HepG2 (cell line): ENCODE measurements at regions not wholly inside any gene's neighbourhood (a gene's known extent, or its start where the extent isn't known, plus 50 kb on each side); places are given as distances from the start of the nearest gene placed in this dataset.

Source experiments
- CTCF ChIP-seq: sonication (generic); formaldehyde crosslinking; IDR thresholded peaks from 2 replicates; pipeline ENCODE4 v1.5.0; 2020; ENCODE audit warnings: mild to moderate bottlenecking, missing genetic modification reagents, moderate library complexity
- EP300 ChIP-seq, 3 experiments: sonication (generic) in 1 of 3; formaldehyde crosslinking in 1 of 3; IDR thresholded peaks; 2 replicates each; pipeline versions ENCODE4 v1.5.1 to v1.6.1; 2011 to 2020; ENCODE audit warnings: low read depth in 2 of 3, low read length in 2 of 3, borderline replicate concordance in 1 of 3, improper control_type of control experiment in 1 of 3, mild to moderate bottlenecking in 1 of 3, missing genetic modification reagents in 1 of 3, moderate library complexity in 1 of 3
- TEAD2 ChIP-seq: sonication (generic); formaldehyde crosslinking; IDR thresholded peaks from 2 replicates; pipeline ENCODE4 v1.9.0; 2021; ENCODE audit warnings: missing genetic modification reagents

- no peak for TF ChIP-seq TEAD2 (CRISPR knock-in tag)
- TF ChIP-seq CTCF (CRISPR knock-in tag), result no peak
- TF ChIP-seq EP300 (IDR thresholded peaks at IDR 0.05; ENCODE audit: low read depth in 2 of 2, low read length in 2 of 2), result no peak
- no peak for TF ChIP-seq EP300 (CRISPR knock-in tag; IDR thresholded peaks at IDR 0.05; ENCODE audit: borderline replicate concordance)
Observed at GRCh38 chr2:209230560-209230959, 193.3 kb upstream of the MAP2 start.
